GM21515 (cell line): ENCODE measurements at regions not wholly inside any gene's neighbourhood (a gene's known extent, or its start where the extent isn't known, plus 50 kb on each side); places are given as distances from the start of the nearest gene placed in this dataset.

Source experiments
- ATAC-seq: cut with Tn5 transposase; IDR thresholded peaks from one replicate; pipeline ENCODE4 v1.9.1; 2021; ENCODE audit not compliant: unreplicated experiment

DNA sequence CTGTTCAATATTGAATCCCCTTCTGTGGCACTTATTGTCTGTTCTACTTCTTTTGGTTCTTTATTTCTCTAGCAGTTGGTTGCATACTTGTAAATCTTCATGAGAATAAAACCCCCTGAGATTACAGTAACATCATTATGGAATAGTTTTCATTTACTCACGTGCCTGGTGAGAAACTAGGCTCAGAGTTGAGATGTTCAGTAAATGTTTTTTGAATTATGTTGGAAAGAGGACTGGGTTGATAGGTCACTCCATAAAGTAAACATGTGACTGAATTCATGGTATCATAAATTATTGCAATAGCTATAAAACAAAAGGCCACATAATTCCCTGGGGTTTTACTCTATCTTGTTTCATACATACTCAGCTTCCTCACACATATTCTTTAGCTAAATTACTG, 174.2 kb upstream of the C9orf72 start:
- no peak for ATAC-seq

DNA sequence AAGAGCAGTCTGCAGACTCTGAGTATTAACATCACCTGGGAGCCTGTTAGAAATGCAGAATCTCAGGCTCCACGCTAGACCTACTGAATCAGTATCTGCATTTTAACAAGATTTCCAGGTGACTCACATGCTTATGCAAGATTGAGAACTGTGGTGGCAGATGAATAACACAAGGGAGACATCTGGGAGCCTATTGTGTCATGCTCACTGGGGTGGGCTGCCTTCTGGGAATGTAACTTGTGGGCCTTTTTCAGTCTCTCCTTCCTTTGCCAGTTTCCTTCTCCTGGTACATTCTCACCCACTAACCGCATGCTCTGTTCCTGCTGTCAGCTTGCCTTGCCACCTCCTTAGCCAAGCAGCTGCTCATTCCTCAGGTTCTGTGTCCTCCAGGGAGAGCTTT, 176.6 kb upstream of the C9orf72 start:
- no peak for ATAC-seq

DNA sequence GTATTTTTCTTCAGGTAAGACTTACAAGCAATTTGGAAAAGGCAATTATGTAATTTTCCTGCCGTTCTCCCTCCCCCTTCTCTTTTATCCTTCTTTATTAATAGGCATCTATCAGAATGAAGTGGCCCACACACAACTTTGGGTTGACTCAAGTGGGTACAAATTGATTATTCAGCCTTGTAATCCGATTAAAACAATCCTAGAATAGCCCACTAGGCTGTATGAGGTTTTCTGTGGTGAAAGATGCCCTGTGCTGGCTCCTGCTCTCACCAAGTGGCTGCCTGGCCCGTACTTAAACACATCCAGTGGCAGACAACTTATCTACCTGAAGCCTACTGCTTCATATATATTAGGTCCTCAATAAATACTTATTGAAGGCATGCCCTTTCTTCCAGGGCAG, 177.3 kb upstream of the C9orf72 start:
- ATAC-seq: no peak

DNA sequence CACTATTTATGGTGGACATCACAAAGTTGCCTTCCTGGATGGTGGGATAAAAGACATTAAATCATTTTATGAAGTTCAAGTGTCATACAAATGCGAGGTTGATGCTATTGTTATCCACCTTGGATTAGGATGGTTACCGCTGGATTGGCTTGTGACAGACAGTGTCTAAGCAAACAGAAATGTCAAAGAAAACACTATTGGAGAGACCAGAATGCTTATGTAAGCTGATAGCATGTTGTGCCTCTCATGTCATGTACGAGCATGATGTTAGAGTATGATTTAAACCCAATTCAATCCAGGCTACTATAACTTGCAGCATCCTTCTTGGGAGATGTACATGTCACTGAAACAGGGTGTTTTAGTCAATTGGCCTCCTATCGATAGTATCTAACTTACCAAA, 178.8 kb upstream of the C9orf72 start:
- no peak for ATAC-seq

DNA sequence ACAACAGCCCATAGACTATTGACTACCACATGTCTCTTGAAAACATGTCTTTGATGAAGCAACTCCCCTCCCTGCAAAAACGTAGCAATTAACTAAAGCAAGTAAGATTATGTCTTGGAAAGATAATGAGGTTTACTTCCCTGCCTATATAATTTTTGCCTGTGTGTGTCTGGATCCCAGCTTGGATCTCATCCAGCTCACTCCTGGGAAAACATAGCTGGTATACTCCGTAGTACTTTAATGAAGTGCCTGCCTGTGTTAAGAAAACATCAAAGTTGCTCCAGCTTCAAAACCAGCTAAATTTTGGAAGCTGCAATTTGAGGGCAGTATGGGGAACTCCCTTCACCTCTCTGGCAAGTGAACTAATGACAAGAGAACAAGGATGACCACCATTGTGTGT, 182.6 kb upstream of the C9orf72 start:
- ATAC-seq: no peak

DNA sequence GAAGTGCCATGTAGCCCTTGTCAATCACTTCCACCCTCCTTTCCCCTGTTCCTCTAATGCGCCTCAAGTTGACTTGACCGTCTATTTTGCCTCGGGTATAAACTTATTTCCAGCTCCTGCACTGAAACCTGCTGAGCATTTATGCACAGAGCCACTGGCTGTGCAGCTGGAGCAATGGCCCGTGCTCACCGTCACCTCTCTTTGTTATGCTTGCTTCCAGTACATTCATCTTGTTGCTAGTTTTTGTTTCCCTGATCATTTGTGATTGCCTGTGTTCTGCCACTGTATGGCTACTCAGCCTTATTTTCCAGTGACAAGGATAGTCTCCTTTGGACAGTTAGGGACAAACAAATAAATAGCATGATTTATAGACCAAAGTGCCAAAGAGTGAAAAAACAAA, 183.1 kb upstream of the C9orf72 start:
- no peak for ATAC-seq

DNA sequence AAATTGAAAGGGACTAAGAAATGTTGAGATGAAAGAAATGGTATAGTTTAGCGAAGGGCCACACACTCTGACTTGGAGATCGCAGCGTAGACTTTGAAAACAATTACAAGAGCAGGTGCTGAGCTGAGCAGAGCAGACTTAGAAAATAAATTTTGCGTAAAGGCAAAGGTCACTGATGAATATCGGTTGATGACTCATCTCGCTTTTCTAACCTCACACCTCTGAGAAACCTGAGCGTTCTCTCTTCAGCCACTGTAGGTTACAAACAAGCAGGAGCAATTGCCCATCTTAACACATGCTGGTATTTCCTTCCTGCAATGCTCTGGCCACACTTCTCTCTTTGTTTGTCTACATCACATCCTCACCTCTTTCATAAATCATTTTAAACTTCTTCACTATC, 190.6 kb upstream of the C9orf72 start:
- no peak for ATAC-seq

DNA sequence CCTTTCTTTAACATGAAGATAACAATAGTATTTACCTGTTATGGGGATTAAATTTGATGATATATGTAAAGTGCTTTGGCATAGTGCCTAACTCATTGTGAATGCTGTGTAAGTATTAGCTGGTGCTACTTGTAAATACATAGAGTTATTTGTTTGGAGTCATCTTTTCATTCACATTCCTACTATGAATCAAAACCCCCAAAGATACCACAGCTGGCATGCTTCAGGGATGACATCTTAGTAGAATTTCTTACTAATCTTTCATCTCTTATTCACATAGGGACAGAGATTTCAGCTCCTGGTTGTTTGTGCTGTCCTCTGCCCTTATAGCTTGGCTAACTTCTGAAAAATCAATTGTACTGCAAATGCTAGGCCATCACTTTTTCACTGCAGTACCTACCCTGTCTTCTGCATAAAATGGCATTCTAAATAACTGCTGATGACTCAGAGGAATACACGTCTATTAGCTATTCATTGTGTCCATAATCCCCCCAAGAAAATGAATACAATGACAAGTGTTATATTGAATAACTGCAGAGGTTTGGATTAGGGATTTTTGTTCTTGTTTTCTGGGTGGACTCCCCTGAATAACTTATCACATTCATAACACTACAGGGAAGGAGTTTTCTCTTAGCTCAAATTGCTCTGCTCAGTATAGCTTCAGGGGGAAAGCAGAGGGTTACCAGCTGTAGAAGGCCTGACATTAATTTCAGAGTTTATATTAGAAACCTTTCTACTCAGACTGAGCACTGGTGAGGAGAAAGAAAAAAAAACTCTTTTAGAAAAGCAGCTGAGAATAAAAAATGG, 192.2 kb upstream of the C9orf72 start:
- ATAC-seq: no peak

DNA sequence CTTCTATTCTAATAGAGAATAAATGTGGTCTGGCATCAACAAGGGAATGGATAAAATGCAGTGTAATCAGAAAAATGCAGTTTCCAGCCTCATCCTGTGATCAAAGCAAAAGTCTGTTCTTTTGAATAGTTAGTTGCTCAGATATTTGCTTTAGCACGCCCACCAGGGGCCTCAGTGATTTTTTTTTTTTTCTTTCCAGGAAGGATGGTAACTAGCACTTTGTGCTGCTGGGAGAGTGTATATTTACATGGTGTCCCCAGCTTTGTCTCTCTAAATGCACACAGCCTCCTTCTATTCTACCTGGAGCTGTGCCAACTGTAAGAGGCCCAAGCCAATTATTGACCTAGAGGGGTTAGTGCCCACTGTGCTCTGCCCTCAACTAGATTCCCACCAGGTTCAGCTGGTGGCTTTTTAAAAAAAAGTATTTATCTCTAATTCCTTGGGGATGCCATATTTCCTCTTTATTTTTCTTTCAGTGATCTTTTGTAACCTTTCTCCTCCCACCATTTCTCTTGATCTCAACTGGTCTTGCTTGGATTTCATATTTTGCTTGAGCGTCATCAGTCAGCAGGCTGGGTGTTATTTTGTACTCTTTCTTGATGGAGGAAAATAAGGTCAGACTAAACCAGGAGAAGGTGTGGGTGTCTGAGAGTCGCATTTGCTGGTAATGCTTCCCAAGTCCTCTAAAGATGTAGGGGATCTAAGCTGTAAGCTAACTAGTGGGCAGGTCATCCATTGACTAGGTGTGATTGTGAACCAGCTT, 193.0 kb upstream of the C9orf72 start:
- ATAC-seq: no peak

DNA sequence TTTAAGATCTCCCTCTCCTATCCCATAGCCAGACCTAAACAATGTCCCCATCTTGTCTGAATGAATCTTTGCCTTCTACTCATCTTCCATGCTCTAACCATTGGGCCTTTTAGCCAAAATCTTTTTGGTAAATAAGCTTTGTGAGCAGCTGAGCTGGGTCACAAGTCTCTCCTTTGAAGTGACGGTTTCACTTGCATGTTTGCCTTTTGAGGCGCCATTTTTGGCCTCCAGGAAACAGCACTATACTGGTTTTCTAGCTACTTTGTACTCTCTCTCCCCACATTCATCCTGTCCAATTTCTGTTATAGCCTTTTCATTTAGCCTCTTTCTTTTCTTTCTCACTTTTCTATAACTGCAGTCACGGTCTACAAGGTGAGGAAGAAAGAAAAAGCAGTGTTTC, 195.5 kb upstream of the C9orf72 start:
- ATAC-seq: no peak

DNA sequence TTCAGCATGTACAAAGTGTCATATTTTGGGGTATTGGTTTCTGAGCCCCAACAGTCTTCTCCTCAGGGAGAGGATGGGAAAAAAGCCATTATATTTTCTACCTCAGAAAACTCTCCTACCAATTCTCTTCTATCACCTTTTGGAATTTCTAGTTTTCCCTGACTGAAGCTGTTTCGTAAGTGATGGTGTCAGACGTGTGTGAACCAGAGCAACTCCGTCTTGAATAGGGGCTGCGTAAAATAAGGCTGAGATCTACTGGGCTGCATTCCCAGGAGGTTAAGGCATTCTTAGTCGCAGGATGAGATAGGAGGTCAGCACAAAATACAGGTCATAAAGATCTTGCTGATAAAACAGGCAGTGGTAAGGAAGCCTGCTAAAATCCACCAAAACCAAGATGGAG, 197.3 kb upstream of the C9orf72 start:
- ATAC-seq: no peak

DNA sequence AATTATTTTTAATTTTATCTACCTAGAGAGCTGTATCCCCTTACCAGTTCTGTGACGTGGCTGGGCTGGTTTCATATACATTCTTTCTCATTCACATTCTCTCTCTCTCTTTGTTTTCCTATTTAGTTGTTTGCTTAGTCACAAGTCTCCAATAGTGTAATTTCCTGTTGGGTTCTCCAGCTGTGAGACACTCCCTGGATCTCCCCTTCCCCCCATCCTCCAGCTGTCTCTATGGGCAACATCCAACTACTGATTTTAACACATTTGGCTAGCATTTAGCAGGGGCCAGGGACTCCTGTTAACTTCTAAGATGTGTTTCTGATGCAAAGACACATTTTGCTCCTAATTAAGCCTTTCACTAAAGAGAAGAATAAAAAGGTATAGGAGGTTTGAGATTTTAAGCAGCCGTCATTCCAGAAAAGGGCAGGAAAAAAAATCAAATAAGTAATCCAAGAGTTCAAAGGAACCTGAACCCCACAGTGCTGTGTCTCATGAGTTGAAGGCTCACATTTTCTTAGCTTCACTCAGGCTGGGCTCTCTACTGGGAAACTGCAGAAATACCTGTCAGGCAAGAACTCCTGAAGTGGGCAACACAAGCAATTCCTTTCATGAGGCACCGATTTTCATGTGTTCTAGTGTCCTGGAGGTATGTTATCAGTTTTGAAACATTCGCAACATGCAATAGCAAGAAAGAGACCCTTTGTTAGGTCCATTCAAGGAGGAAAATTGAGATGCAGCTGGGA, 198.7 kb upstream of the C9orf72 start:
- no peak for ATAC-seq

DNA sequence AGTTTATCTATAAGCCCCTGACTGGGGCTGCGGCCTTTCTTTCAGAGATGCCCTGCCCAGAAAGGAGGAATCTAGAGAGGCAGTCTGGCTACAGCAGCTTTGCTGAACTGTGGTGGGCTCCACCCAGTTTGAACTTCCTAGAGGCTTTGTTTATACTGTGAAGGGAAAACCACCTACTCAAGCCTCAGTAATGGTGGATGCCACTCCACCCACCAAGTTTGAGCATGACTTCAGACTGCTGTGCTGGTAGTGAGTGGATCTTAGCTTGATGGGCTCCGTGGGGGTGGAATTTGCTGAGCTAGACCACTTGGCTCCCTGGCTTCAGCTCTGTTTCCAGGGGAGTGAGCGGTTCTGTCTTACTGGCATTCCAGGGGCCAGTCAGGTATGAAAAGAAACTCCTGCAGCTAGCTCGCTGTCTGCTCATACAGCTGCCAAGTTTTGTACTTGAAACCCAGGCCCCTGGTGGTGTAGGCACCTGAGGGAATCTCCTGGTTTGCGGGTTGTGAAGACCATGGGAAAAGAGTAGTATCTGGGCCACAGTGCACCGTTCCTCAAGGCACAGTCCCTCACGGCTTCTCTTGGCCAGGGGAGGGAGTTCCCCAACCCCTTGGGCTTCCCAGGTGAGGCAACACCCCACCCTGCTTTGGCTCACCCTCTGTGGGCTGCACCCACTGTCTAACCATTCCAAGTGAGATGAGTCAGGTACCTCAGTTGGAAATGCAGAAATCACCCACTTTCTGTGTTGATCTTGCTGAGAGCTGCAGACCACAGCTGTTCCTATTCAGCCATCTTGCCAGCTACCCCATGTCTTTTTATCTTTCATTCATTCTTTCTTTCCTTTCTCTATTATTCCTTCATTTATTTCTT, 211.8 kb upstream of the C9orf72 start:
- no peak for ATAC-seq

DNA sequence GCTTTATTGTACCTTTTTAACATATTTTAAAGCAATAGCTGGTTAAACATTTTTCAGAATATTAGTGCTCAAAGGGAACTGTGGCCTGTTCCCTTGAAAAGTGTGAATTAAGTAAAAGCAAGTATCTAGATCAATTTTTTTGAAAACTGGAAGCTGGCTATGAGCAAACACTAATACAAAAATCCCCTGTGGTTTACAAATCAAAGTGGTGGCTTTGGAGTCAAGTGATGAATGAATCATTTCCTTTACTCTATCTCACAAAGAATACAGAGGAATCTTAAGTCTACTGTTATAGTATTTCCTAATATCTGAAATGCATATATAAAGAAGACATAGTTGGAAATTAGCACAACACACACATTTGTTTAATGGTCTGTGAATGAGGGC, 212.4 kb upstream of the C9orf72 start:
- no peak for ATAC-seq

DNA sequence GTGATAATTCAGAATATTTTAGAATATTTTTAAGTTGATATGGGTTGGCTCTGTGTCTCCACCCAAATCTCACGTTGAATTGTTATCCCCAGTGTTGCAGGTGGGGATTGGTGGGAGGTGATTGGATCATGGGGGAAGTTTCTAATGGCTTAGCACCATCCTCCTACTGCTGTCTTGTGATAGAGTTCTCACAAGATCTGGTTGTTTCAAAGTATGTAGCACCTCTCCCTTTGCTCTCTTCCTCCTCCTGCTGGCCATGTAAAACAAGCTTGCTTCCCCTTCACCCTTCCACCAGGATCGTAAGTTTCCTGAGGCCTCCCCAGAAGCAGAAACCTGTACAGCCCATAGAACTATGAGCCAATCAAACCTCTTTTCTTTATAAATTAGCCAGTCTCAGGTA, 214.6 kb upstream of the C9orf72 start:
- no peak for ATAC-seq

DNA sequence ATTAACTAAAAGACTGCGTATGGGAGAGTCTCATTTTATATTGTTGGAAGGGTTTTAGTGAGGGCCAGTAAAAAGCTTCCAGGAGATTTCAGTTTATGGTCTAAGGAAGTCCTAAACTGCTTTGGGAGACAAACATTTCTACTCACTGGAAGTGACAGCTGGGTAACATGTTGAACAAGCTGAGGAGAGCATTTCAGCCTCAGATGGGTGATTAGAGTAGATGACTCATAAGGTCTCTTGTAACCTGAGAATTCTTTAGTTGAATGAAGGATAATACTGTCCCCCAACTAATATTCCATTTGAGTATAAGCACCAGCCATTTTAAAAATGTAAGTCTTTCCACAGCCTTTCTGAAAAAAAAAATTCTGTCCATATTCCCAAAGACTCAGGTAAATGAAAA, 218.0 kb upstream of the C9orf72 start:
- ATAC-seq: no peak

DNA sequence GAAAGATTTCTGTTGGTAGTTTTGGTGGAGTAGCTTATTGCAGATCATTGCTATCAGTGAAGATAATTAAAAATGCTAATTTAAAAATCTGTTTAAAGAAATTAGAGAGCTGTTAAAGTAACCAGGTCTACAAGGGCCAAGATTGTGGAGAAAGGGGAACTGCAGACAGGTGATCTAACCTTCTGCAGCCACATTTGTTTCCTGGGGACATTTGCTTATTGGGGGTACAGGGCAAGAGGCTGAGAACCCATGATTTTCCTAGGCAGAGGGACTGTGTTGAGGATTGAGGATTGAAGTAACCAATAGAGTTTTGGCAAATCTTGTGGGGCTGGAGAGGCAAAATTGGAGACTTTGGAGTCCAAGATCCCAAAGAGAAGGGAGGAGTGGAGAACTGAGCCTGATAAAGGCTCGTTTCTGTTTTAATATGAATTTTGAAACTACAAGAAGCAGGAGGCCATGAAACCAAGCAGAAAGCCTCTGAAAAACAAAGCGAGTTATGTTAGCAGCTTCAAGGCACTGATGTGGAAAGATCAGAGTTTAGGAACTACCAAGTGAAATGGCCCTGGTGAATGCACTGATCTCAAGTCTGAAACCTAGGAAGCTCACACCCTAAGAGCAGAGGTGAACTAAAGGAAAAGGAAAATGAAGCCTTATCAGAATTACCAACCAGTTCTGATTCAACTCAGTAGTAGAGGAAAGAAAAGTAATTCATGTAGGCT, 219.8 kb upstream of the C9orf72 start:
- ATAC-seq: no peak

DNA sequence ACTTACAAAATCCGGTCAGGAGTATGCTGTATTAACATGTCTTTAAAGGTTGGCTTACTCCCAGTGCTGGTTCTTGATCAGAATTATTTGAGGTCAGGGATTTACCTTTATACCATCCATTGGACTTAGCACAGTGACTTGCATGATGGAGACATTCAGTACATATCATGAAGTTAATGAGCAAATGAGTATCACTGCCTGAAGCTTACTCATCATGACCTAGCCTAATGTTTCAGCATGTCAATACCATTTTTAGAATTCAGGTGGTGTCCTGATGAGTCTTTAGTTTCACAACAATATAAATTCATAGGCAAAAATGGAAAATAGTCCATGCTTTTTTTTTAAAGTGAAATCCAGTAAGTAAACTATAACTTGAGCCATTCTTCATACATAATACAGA, 226.0 kb upstream of the C9orf72 start:
- no peak for ATAC-seq

DNA sequence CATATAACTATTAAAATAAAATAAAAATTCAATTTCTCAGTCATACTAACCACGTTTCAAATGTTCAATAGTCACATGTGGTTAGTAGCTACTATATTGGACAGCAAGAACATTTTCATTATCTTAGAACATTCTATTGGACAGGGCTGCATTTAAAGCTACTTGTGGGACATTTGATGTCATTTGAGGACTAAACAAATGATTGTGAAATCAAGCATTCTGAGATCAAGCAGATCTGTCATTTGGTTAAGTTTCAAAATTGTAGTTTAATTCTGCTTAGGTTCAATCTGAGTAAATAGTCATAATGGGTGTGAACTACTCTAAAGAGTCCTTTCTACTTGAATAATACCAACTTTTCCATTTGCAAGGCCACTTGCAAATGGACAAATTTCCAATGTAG, 226.9 kb upstream of the C9orf72 start:
- no peak for ATAC-seq

DNA sequence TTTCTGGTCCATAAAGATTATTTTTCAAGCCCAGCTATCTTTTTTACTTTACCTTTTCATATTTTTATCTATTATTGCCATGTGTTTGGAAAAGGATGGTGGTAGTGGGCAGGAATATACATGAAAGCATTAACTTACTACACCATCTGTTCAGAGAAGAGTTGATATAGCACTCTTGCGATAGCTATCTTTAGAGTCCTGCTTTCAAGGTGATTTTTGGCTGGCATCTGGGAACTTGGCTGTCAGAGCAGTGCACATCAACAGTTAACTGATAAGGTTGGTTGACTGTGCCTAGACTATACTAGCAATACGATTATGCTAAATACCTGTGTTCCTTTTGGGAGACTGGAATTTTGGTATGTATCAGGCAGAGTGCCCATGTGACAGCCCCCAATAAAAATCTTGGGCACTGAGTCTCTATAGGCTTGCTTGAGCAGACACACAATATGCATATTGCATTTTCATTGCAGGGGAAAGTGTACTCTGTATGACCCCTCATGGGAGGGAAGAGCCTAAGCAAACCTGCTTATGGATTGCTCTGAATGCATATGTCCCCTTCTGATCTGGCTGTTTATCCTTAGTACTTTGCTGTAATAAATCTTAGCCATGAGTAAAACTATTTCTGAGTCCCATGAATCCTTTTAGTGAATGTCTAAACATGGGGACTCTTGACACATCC, 227.6 kb upstream of the C9orf72 start:
- ATAC-seq: no peak
